ENCODE measurements at regions not wholly inside any gene's neighbourhood (a gene's known extent, or its start where the extent isn't known, plus 50 kb on each side); places are given as distances from the start of the nearest gene placed in this dataset.
A peak's percentile ranks its signal among the peaks of the same experiment; 100 is the strongest.
"Not testable (repeated sequence)": the region's sequence is repeated elsewhere in the genome, so short reads cannot be mapped to it uniquely, and the experiment has no call there.

DNA sequence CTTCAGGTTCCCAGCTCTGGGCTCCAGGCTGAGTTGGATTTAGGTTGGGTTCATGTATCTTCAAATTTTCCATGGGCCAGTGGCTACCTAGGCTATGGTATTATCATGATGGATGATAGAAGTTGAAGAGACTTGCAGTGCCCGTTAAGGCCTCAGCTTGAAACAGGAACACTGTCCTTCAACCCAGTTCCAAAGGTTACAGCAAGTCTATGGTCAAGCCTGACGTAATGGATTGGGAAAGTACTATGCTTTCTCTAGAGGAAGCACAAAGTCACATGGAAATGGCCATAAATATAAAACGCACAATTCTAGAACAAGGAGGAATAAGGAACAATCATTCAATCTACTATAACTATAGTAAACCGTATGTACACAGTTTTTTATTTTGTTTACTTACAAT, 593.2 kb downstream of the ZEB2 start:
- no peak for DNase-seq (ENCODE audit: low spot score)

DNA sequence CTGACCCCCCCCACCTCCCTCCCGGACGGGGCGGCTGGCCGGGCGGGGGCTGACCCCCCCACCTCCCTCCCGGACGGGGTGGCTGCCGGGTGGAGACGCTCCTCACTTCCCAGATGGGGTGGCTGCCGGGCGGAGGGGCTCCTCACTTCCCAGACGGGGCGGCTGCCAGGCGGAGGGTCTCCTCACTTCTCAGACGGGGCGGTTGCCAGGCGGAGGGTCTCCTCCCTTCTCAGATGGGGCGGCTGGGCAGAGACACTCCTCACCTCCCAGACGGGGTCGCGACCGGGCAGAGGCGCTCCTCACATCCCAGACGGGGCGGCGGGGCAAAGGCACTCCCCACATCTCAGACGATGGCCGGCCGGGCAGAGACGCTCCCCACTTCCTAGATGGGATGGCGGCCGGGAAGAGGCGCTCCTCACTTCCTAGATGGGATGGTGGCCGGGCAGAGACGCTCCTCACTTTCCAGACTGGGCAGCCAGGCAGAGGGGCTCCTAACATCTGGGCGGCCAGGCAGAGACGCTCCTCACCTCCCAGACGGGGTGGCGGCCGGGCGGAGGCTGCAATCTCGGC, 597.6 kb downstream of the ZEB2 start:
- not testable (repeated sequence) for DNase-seq (ENCODE audit: low spot score)

DNA sequence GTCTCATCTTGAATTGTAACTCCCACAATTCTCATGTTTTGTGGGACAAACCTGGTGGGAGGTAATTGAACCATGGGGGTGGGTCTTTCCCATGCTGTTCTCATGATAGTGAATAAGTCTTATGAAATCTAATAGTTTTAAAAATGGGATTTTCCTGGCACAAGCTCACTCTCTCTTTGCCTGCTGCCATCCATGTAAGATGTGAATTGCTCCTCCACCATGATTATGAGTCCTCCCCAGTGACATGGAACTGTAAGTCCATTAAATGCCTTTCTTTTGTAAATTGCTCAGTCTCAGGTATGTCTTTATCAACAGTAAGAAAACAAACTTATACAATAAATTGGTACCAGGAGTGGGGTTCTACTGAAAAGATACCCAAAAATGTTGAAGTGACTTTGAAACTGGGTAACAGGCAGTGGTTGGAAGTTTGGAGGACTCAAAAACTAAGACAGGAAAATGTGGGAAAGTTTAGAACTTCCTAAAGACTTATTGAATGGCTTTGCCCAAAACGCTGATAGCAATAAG, 601.4 kb downstream of the ZEB2 start:
- DNase-seq (ENCODE audit: low spot score), result no peak

DNA sequence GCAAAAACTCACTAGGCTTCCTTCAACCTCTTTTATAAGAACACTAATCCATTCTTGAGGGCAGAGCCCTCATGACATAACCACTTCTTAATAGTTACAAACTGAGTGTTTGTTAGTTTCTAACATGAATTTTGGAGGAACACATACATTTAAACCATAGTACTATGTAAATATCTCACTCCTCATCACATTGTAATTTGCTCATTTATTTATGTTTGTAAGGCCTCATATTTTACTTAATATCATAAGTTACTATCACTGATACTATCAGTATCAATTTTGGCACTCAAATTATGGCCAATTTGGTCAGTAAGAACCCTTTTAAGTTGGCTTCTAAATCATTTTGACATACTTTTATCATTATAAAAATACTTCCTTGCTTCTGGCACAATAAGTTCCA, 603.1 kb downstream of the ZEB2 start:
- no peak for DNase-seq (ENCODE audit: low spot score)

DNA sequence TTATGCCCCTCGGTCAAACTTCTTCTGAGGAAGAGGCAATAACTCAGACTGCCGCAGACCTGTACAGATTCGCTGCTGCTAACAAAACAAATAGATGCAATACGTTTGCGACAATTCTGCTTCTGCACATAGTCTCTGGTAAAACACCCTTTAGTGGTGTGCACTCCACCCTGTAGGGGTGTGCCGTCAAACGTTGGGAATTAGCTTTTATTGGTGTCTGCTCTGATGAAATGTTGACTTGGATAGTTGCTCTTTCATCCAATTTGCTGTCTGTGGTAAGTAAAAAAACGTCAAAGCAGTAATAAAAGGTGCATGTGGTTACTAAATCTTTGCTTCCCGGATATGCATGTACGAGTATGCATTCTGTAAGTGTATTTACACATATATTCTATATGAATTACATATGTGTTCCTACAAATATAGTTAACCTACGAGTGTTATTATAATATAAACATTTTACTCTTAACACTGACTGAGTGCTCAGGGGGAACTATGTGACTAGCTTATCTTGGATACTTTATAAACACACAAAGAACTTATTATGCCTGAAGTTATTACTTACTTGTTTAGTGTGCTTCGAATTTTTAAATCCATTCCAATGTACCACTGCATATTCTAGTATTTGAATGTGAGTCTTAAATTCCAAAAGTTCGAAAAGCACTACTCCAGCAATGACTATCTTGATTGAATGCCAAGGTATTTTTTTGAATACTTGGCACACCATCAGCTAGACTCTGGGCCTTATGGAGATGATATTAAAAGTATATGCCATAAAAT, 610.2 kb downstream of the ZEB2 start:
- no peak for DNase-seq (ENCODE audit: low spot score)

DNA sequence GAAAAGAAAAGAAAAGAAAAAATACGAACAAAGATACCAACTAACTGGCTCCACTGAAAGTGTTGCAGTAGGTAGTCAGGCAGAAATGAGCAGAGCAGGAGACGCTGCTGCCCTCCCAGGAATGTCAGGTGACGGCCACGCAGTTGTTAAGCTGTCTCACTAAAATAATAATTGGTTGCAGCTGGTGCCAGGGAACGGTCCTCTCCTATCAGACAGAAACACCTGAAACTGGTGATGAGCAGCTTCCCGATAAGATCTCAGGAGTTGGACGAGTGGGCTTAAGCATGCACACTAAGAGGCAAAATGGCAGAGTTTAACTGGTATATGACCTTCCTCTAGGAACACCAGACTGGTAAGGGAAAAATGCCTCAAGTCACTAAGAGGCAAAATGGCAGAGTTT, 611.1 kb downstream of the ZEB2 start:
- DNase-seq (ENCODE audit: low spot score), result no peak

DNA sequence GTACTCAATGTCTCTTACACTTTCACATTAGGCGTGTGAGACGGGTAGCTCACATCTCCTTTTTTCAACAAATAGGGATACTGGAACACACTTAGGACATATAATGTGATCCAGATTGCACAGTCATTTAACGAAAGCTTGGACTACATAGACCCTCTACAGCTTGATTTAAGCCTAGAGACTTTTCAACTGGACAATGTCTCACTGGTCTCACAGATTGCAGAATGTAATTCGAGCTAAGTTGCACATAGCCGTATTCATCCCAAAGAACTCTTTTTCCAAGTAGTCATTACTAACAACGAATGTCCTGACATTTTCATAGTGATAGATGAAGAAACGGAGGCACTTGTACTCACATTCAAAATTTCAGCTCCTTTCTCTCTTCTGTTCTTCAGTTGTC, 612.1 kb downstream of the ZEB2 start:
- DNase-seq (ENCODE audit: low spot score), result no peak

DNA sequence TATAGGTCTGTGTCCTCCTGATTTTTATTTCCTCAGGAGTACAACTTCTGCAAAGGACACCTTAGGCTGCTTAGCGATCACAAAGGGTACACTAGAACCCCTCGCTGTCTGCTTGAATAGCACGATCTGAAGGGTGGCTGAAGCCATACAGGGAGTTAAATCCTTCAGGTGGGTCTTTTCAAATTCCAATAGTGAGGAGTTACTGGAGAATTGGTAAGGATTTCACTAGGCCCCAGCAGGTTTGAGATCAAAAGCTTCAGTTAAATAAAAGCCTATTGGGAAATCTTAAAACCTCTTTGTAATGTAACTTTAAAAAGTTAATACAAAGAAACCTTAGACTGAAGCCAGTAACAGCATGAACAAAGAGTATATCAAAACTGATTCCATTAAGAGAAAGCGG, 613.1 kb downstream of the ZEB2 start:
- no peak for DNase-seq (ENCODE audit: low spot score)

DNA sequence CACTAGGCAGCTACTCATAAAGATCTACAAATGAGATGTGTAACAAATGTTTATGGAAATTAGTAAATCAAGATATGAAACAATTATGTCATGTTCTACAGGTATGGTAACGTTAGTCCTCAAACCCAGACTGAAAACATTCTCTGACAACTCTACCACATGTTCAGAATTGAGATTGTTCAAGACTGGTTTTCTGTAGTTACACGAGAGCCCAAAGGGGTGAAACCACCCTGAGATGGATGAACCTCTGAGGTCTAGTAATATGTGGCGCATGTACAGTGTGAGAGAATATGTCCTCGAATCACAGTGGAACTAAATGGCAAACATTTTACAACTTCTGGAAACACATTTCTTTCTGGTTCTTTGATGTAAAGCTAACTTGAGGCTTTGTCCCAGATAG, 614.3 kb downstream of the ZEB2 start:
- DNase-seq (ENCODE audit: low spot score), result no peak

DNA sequence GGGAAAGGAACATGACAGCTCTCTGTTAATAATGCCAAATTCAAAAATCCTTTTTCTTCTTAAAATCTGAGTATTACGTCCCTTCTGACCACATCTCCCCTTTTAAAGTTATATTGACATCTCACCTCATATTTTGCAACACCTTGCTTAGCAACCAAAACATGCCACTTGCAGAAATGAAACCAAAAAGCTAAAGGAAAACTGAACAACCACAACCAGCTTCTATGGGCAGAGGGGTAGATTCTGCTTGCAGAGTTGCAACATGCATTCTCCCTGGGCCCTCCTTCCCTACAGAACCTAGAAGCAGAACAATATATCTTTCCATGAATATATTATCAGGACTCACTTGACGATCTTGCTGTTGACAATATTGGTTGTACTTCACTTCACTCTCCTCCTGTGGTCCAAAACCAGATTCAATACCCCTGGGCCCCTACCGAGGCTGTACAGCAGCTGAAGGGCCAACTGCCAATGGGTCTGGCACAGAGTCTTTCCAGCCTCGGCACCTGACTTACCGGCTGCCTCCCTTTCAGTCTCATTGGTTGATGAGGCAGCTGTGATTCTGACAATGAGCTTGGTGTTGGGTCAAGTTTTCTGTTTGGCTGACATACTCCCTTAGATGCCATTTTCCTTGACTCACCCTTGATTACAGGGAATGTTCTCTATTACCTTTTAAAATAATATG, 616.6 kb downstream of the ZEB2 start:
- DNase-seq (ENCODE audit: low spot score), result no peak

DNA sequence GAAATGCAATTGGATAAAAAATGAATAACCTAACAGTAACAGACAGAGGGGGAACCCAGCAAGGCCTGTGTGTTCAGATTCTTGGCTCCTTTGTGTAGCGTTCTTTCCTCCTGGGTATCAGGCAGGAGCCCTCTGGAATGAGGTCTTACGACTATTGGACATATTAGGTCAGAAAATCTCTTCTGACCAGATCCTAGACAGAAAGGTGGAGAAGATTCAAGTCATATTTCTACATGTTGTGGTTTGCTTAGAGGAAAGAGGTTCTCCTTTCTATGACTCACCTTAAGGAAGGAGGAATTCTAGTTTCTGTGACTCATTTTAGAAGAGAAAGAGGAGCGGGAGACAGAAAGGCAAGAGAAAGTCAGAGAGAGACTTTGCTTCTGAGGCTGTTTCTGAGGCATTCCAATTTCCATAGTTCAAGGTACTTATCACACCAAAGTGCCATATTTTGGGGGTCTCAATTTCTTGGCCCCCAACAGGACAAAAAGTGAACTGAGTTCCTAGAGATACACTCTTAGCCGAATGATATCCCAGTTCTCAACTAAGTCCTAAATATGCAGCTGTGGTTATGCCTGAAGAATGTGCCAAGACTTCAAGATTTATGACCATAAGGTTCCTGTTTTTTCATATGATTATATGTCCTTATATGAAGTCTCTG, 618.6 kb downstream of the ZEB2 start:
- DNase-seq (ENCODE audit: low spot score), result no peak

DNA sequence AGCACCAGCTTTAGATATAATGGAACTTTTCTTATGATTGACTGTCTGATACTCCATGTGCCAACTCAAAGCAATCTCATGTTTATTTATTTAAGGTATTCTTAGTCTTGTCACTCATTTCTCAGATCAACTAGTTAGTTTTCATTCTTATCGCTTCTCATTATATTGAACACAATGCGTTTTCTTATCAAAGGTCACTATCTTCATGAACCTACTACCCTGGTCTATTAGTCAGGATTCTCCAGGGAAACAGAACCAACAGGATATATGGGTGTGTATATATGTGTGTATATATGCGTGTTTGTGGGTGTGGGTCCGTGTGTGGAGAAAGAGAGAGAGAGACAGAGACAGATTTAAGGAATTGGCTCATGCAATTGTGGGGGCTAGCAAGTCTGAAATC, 619.9 kb downstream of the ZEB2 start:
- no peak for DNase-seq (ENCODE audit: low spot score)

DNA sequence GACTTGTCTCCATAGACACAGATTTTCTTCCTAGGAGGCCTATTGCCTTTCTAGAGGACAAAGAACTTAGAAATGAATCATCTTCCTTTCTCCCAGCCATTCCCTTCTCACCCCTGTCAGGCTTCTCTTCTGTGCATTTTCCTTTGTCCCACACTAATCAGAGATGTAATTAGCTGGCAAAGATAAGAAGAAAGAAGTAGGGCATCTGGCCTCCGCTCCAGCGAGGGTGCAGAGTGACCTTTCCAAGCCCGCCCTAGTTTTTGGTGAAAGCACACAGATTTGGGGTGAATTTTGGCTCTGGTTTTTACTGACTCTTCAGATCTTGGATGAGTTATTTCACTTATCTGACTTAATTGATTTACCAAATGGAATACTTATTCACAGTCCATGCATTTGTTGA, 626.5 kb downstream of the ZEB2 start:
- DNase-seq (ENCODE audit: low spot score), result peak; percentile 81

DNA sequence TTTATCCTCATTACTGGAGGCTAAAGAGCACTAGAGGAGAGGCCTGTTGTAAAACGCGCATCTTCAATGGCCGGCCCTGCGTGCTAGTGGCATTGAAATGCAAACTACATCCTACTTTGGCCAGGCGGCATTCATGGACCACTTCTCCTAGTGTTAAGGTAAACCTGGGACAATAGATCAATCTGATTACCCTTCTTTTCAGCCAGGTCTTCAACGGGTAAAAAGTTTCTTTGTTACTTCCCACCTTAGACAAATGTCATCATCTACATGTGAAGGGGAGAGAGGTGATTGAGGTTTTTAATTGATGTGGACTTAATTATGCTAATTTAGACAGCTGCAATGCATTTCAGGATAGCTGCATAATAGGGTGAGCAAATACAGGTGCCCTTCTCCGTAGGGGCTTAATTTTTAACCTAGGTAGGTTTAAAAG, 628.0 kb downstream of the ZEB2 start:
- no peak for DNase-seq (ENCODE audit: low spot score)

DNA sequence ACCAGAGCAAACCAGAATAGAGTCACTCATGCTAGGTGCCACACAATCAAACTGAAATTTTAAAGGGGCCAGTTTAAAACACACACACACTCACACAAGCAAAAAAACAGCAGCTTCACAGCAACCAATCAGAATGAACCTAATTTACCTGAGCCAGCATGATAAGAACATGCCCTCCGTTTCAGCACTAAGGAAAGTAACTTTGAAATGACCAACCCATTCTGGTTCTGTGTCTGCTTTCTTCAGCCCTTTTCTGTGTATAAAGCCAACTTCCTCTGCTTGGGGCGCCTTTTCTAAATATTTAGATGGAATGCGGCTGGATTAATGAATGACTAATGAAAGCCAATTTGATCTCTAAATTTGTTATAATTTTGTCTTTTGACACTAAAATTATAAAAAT, 629.1 kb downstream of the ZEB2 start:
- DNase-seq (ENCODE audit: low spot score), result no peak

DNA sequence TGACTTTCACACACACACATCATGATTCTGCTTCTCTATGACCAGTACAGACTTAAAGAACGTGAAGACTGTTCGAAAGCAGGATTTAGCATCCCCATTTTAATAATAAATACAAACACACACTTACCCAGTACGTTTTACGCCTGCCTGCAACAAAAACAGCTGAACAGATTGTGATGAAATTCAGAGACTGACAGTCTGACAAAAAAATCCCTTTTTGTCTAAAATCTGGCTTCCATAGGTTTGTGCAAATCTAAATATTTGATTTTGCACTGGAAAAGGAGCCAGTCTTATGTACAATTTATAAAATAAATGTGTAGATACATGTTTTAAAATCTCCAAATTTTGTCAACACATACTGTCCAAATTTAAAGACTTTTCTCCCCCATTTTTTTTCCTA, 630.7 kb downstream of the ZEB2 start:
- DNase-seq (ENCODE audit: low spot score), result no peak

DNA sequence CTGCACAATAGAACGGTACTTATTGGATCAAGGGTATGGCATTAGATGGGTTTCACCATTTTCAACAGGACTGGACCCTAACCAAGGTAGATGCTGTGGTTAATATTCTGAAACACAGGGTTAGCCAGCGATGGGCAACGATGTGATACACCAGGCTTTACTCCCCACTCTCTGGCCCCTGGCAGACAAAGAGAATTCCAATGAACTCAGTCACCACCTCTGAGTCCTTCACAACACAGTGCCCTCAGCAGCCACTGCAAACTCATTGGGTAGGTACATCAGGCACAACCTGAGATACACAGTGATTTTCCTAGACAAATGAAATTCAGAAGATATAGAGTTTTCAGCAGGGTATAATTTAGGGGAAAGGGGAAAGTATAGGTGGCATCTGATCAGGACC, 634.5 kb downstream of the ZEB2 start:
- DNase-seq (ENCODE audit: low spot score), result no peak

DNA sequence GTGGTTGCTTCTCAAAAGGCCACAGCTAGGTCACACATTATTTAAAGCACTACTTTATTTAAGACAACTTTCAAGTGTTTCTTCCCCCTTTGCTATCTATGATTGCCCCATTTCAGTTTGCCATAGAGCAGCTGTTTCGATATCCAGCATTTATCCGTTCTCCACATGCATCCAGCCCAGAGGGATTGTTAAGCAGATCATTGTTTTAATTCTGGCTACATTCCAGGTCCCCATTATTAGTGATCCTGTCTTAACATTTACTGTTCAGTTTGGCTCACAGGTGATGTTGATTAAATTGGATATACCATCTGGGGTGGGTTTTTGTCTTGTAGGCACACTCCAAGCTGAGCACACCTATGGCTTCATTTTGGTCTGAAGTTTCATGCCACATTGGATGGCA, 638.7 kb downstream of the ZEB2 start:
- no peak for DNase-seq (ENCODE audit: low spot score)

DNA sequence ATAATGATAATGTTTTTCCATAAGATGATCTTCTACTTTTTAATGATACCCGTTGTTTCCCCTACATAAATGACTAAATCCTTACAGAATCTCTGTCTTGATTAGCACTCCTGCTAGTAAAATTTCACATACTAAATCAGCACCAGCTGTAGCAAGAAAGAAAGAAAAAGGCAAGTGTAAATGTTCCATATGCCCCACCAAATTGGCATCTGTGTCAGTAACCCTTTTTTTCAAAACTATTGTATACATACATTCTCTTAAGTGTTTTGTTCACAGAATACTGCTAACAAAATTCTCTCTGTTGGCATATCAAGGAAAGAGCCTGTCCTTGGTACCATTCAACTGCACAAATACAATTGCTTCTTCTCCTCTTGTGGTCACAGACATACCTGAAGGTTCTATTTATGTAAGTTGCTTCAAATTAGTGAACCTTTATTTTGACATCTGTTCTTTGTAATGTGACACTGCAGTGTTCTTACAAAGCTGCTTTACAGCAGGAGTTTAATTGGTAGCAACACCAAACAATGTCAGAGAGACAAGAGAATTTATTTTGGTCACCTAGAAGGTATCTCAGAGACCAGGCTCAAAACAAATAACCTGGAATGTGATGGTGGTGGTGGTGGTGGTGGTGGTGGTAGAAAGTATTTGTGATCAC, 641.9 kb downstream of the ZEB2 start:
- no peak for DNase-seq (ENCODE audit: low spot score)

DNA sequence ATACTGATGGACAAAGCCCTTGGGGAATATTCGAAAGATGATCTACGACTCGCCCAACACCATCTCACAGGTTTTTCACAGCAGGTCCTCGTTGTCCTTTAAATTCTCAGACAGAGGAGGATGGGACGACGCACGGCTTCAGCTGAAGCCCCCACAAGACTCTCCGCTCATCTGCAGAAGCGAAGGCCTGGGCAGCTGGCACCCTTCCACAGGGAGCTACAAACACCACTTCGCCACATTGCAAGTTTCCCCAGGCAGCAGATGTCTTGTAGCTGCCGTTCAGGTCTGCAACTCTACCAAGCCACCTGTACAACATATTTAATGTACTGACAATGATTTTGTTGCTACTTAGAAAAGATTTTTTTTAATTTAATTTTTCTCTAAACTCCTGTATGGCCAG, 642.9 kb downstream of the ZEB2 start:
- DNase-seq (ENCODE audit: low spot score), result peak; percentile 5

DNA sequence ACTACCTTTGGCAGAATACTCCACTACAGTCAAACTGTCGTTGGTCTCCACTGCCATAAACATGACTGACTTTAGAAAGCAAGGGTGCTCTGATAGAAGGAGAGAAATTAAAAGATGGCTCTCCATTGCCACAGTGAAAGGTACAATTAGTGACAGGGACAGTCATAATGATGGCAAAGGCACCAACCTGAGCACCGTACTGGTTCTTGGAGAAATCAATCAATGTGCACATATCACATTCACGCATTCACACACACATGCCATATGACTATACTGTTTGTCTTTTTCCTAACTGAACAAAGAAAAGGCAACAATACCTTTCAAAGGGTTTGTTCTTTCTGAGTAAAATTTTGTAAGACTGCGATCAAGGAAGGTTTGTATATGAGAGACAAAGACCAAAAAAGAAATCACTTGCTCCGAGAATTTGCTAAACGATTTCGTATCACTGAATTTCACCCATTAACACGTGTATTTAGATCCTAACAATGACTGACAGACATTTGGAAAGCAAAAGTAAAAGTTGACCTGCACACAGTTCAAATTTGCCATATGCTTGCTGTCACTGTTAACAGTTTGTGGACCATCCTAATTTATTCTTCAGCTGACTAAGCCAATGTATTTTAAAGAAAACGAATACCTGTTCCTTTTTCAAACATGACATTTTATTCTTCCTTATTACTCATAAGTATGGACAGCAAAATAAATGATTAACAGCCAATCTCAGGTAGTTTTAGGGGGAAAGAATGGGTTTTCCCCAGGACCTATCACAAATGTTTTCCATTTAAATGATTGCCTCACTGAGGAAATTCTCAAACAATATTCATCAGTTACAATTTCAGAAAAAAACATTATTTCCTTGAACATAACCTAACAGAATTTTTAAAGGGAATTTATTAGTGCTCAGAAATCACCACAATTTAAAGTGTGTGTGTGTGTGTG, 644.4 kb downstream of the ZEB2 start:
- DNase-seq (ENCODE audit: low spot score), result no peak
